H1 (cell line): ENCODE measurements at regions not wholly inside any gene's neighbourhood (a gene's known extent, or its start where the extent isn't known, plus 50 kb on each side); places are given as distances from the start of the nearest gene placed in this dataset.

Experiments
- CTCF ChIA-PET: fragments of 300-600 bp; sonication (Branson Sonifier 250); formaldehyde crosslinking; loops from one replicate; lab custom pipeline; 2021; ENCODE audit not compliant: partially characterized antibody; lab: Charles Lee
- POLR2A ChIA-PET: fragments of 300-600 bp; sonication (Branson Sonifier 250); formaldehyde crosslinking; loops from one replicate; lab custom pipeline; 2021; ENCODE audit warnings: inconsistent platforms; ENCODE audit not compliant: partially characterized antibody; lab: Charles Lee
- DNase-seq, 2 experiments: peaks; one replicate each; pipeline versions ENCODE4 v3.0.0 to v3.0.0-alpha.2; 2010 to 2022; ENCODE audit warnings: low spot score in 2 of 2, low read depth in 1 of 2, mixed read lengths in 1 of 2
- FAIRE-seq: peaks from 2 replicates; lab custom pipeline; 2011; peaks lifted over from hg19 to GRCh38; lab: Jason Lieb, UNC
- H2AFZ ChIP-seq: 2 replicates; pipeline ENCODE4 v1.8.1; 2012; ENCODE audit warnings: low read length, inconsistent platforms
- H2AK5ac ChIP-seq: 2 replicates; pipeline ENCODE4 v1.6.1; 2013; ENCODE audit warnings: low read depth, low read length
- H2BK120ac ChIP-seq: replicated peaks from 2 replicates; pipeline ENCODE3; 2013; ENCODE audit warnings: low read depth, low read length, inconsistent platforms
- H2BK12ac ChIP-seq: 2 replicates; pipeline ENCODE4 v1.6.1; 2013; ENCODE audit warnings: low read depth, low read length
- H2BK15ac ChIP-seq: 2 replicates; pipeline ENCODE4 v1.6.1; 2013; ENCODE audit warnings: low read length
- H2BK20ac ChIP-seq: 2 replicates; pipeline ENCODE4 v1.6.1; 2013; ENCODE audit warnings: low read length
- H2BK5ac ChIP-seq: 2 replicates; pipeline ENCODE4 v1.6.1; 2013; ENCODE audit warnings: low read depth, low read length
- H3K14ac ChIP-seq: 2 replicates; pipeline ENCODE4 v1.6.1; 2013; ENCODE audit warnings: inconsistent platforms; ENCODE audit not compliant: insufficient read length
- H3K18ac ChIP-seq: 2 replicates; pipeline ENCODE4 v1.6.1; 2013; ENCODE audit warnings: low read length; ENCODE audit errors: extremely low read depth
- H3K23ac ChIP-seq: 2 replicates; pipeline ENCODE4 v1.6.1; 2013; ENCODE audit warnings: inconsistent platforms; ENCODE audit not compliant: insufficient read length
- H3K23me2 ChIP-seq: 2 replicates; pipeline ENCODE4 v1.6.1; 2013; ENCODE audit warnings: low read depth, low read length
- H3K27ac ChIP-seq: 2 replicates; pipeline ENCODE4 v1.6.1; 2011; ENCODE audit warnings: low read depth, low read length, inconsistent platforms
- H3K27me3 ChIP-seq, 4 experiments: replicated peaks in 1 of 4; 1 replicate in 1 of 4; 2 replicates in 3 of 4; pipeline versions ENCODE4 v1.6.1 to v1.8.1; 2011 to 2013; ENCODE audit warnings: low read length in 3 of 4, mild to moderate bottlenecking in 3 of 4, inconsistent platforms in 2 of 4, mixed read lengths in 2 of 4, moderate library complexity in 1 of 4; ENCODE audit not compliant: control insufficient read depth in 3 of 4, insufficient read depth in 3 of 4; ENCODE audit errors: extremely low read depth in 1 of 4
- H3K36me3 ChIP-seq, 4 experiments: 2 replicates each; pipeline versions ENCODE4 v1.6.1 to v1.8.1; 2011 to 2013; ENCODE audit warnings: mild to moderate bottlenecking in 4 of 4, low read length in 3 of 4, moderate library complexity in 2 of 4, control low read depth in 1 of 4, inconsistent platforms in 1 of 4; ENCODE audit not compliant: insufficient read depth in 4 of 4, control insufficient read depth in 2 of 4
- H3K4ac ChIP-seq: replicated peaks from 2 replicates; pipeline ENCODE3; 2013; ENCODE audit warnings: low read length, low read depth, mixed read lengths, inconsistent platforms; ENCODE audit not compliant: insufficient read length
- H3K4me1 ChIP-seq, 4 experiments: replicated peaks in 1 of 4; 1 replicate in 1 of 4; 2 replicates in 3 of 4; pipeline versions ENCODE4 v1.6.1 to v1.8.1; 2011 to 2013; ENCODE audit warnings: low read length in 3 of 4, inconsistent platforms in 2 of 4, mixed read lengths in 1 of 4; ENCODE audit not compliant: insufficient read depth in 4 of 4, control insufficient read depth in 3 of 4
- H3K4me2 ChIP-seq, 2 experiments: 2 replicates each; pipeline versions ENCODE4 v1.6.1 to v1.8.1; 2011 to 2013; ENCODE audit warnings: low read depth in 2 of 2, low read length in 2 of 2, control low read depth in 1 of 2, inconsistent platforms in 1 of 2, mild to moderate bottlenecking in 1 of 2; ENCODE audit not compliant: insufficient read depth in 1 of 2
- H3K4me3 ChIP-seq, 4 experiments: fragments of 200-600, 300-600 bp in 1 of 4; sonication (generic), shearing (Covaris generic), sonication (Bioruptor Twin) in 1 of 4; 2 replicates each; pipeline versions ENCODE4 v1.5.1 to v1.8.1; 2011 to 2016; ENCODE audit warnings: low read length in 4 of 4, low read depth in 3 of 4, control low read depth in 2 of 4, inconsistent platforms in 2 of 4, mild to moderate bottlenecking in 2 of 4, mixed read lengths in 1 of 4, moderate library complexity in 1 of 4; ENCODE audit not compliant: insufficient read depth in 2 of 4; ENCODE audit errors: extremely low read depth in 1 of 4
- H3K56ac ChIP-seq: replicated peaks from 2 replicates; pipeline ENCODE3; 2013; ENCODE audit warnings: low read depth, mild to moderate bottlenecking, mixed read lengths, low read length, inconsistent platforms; ENCODE audit not compliant: insufficient read length
- H3K79me1 ChIP-seq: 2 replicates; pipeline ENCODE4 v1.6.1; 2013; ENCODE audit warnings: low read depth, low read length, control low read depth
- H3K79me2 ChIP-seq, 2 experiments: 2 replicates each; pipeline versions ENCODE4 v1.6.1 to v1.8.1; 2012 to 2013; ENCODE audit warnings: low read length in 2 of 2, mild to moderate bottlenecking in 2 of 2, inconsistent platforms in 1 of 2; ENCODE audit not compliant: insufficient read depth in 2 of 2, control insufficient read depth in 1 of 2
- H3K9ac ChIP-seq, 4 experiments: replicated peaks in 1 of 4; 1 replicate in 1 of 4; 2 replicates in 3 of 4; pipeline versions ENCODE4 v1.6.1 to v1.8.1; 2011 to 2013; ENCODE audit warnings: low read depth in 3 of 4, low read length in 3 of 4, control low read depth in 2 of 4, mild to moderate bottlenecking in 2 of 4, moderate library complexity in 2 of 4, inconsistent platforms in 1 of 4; ENCODE audit errors: extremely low read depth in 1 of 4
- H3K9me3 ChIP-seq, 2 experiments: 2 replicates each; pipeline versions ENCODE4 v1.6.1 to v1.8.1; 2012 to 2013; ENCODE audit warnings: mild to moderate bottlenecking in 2 of 2, moderate library complexity in 2 of 2, control low read depth in 1 of 2, inconsistent platforms in 1 of 2, low read depth in 1 of 2, low read length in 1 of 2, mixed read lengths in 1 of 2; ENCODE audit not compliant: insufficient read depth in 2 of 2
- H4K20me1 ChIP-seq, 2 experiments: replicated peaks in 1 of 2; 2 replicates each; pipeline versions ENCODE3 to v1.8.1; 2011 to 2013; ENCODE audit warnings: inconsistent platforms in 2 of 2, low read length in 2 of 2, mild to moderate bottlenecking in 1 of 2; ENCODE audit not compliant: insufficient read depth in 2 of 2, control insufficient read depth in 1 of 2
- H4K5ac ChIP-seq: 2 replicates; pipeline ENCODE4 v1.6.1; 2013; ENCODE audit warnings: low read length, low read depth, mixed read lengths, inconsistent platforms; ENCODE audit not compliant: insufficient read length
- H4K8ac ChIP-seq: 2 replicates; pipeline ENCODE4 v1.8.0; 2013; ENCODE audit warnings: mild to moderate bottlenecking, moderate library complexity, low read length, inconsistent platforms; ENCODE audit not compliant: insufficient read depth; ENCODE audit errors: extremely low read depth
- H4K91ac ChIP-seq: replicated peaks from 2 replicates; pipeline ENCODE3; 2013; ENCODE audit warnings: low read length, mixed read lengths, inconsistent platforms; ENCODE audit not compliant: insufficient read length
- BCL11A ChIP-seq, 2 experiments: IDR thresholded peaks; one replicate each; pipeline ENCODE4 v1.6.1; 2011; ENCODE audit warnings: low read depth in 2 of 2, low read length in 2 of 2, mild to moderate bottlenecking in 2 of 2
- CBX5 ChIP-seq: fragments of 300-800, 300-1000 bp; sonication (generic); IDR thresholded peaks from 2 replicates; pipeline ENCODE4 v1.7.1; 2016; ENCODE audit warnings: antibody characterized with exemption, low read length, low read depth
- EGR1 ChIP-seq: IDR thresholded peaks from 2 replicates; pipeline ENCODE4 v1.6.1; 2011; ENCODE audit warnings: low read depth, low read length, borderline replicate concordance
- FOSL1 ChIP-seq: IDR thresholded peaks from 2 replicates; pipeline ENCODE4 v1.6.1; 2011; ENCODE audit warnings: mild to moderate bottlenecking, low read depth, low read length, moderate library complexity; ENCODE audit not compliant: insufficient read depth
- HDAC2 ChIP-seq, 2 experiments: fragments of 300-600 bp in 1 of 2; sonication (generic) in 1 of 2; IDR thresholded peaks; 2 replicates each; pipeline ENCODE4 v1.6.1; 2011 to 2012; ENCODE audit warnings: low read depth in 2 of 2, low read length in 2 of 2, mild to moderate bottlenecking in 2 of 2, moderate library complexity in 2 of 2, borderline replicate concordance in 1 of 2, inconsistent platforms in 1 of 2
- HDAC6 ChIP-seq: IDR thresholded peaks from one replicate; pipeline ENCODE4 v1.7.1; 2012; ENCODE audit warnings: low read depth, mild to moderate bottlenecking, inconsistent platforms, low read length, moderate library complexity
- SIRT6 ChIP-seq: IDR thresholded peaks from one replicate; pipeline ENCODE4 v1.7.1; 2012; ENCODE audit warnings: low read length, inconsistent platforms
- ZNF274 ChIP-seq: IDR thresholded peaks from 2 replicates; pipeline ENCODE4 v1.7.0; 2012; ENCODE audit warnings: low read length, borderline replicate concordance; ENCODE audit errors: extremely low read depth
- WGBS, 2 experiments: shearing (Covaris generic) in 1 of 2; methylation state at CpG; one replicate each; pipeline versions ENCODE4 v1.1.6 to v1.1.7; 2013 to 2015; ENCODE audit warnings: low lambda C conversion rate in 2 of 2, mixed read lengths in 2 of 2, inconsistent platforms in 1 of 2, low coverage in 1 of 2, missing lambda C conversion rate in 1 of 2; ENCODE audit not compliant: insufficient replicate concordance in 2 of 2, insufficient coverage in 1 of 2, insufficient read length in 1 of 2; ENCODE audit errors: extremely low coverage in 1 of 2, missing lambda C conversion rate in 1 of 2; 5-methylcytosine and 5-hydroxymethylcytosine counted together
- TF ChIP-seq, protein P1 (sequence below): IDR thresholded peaks from 2 replicates; pipeline ENCODE4 v1.6.1; 2012; ENCODE audit warnings: inconsistent platforms

- POLR2A ChIA-PET: no interaction called here
- H2BK20ac ChIP-seq: no peak overlapping the region
- peaks cover 7% of the 10 kb centered on the region in 2 experiments; a peak in 3 of 4 replicates for H3K9me3 ChIP-seq
- TF ChIP-seq HDAC2 (IDR thresholded peaks at IDR 0.05; ENCODE audit: borderline replicate concordance in 1 of 2, low read depth in 2 of 2, low read length in 2 of 2) (no peak), HDAC6 (no peak), ZNF274 (no peak), FOSL1 (no peak), BCL11A (IDR thresholded peaks at IDR 0.05; ENCODE audit: low read depth in 2 of 2, low read length in 2 of 2) (no peak), EGR1 (no peak), SIRT6 (no peak), CBX5 (no peak)
- TF ChIP-seq, protein P1, sequence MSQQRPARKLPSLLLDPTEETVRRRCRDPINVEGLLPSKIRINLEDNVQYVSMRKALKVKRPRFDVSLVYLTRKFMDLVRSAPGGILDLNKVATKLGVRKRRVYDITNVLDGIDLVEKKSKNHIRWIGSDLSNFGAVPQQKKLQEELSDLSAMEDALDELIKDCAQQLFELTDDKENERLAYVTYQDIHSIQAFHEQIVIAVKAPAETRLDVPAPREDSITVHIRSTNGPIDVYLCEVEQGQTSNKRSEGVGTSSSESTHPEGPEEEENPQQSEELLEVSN: no peak
- H2BK5ac ChIP-seq: no peak overlapping the region
- no peaks in the 10 kb centered on the region for H3K79me1 ChIP-seq
- H3K14ac ChIP-seq: no peak overlapping the region
- no peak overlapping the region for H2AFZ ChIP-seq
- no peak for DNase-seq
- H3K4me2 ChIP-seq: no peak overlapping the region
- H3K9ac ChIP-seq: no peak overlapping the region
- no peak overlapping the region for H4K8ac ChIP-seq
- no peak overlapping the region for H3K4me3 ChIP-seq
- no peak overlapping the region for H3K23ac ChIP-seq
- H3K27ac ChIP-seq: no peak overlapping the region
- no peaks in the 10 kb centered on the region for H3K79me2 ChIP-seq
- no peak overlapping the region for H3K4ac ChIP-seq
- no peaks in the 10 kb centered on the region for H3K36me3 ChIP-seq
- H2BK12ac ChIP-seq: no peak overlapping the region
- no peak overlapping the region for H2BK15ac ChIP-seq
- H2AK5ac ChIP-seq: no peak overlapping the region
- no peak for FAIRE-seq
- CTCF ChIA-PET: interaction anchor here (1.1 to 1.9 kb wide), 6 partner anchors 10 to 208 kb away, joined by 3 to 5 read pairs (median 4); no protein-coding TSS in a partner anchor
- 88% methylated on average over 4 of the region's 4 CpGs; no CpG with 5 or more reads in 1 of the 2 experiments for WGBS, 2 experiments
- no peaks in the 10 kb centered on the region for H4K20me1 ChIP-seq
- 0 out of 7 replicates have a peak, but pooled peaks cover 0 to 2% (median 0%) of the 10 kb centered on the region in 4 experiments for H3K27me3 ChIP-seq
- H2BK120ac ChIP-seq: no peak overlapping the region
- H3K56ac ChIP-seq: no peak overlapping the region
- no peaks in the 10 kb centered on the region for H3K23me2 ChIP-seq
- no peak overlapping the region for H4K5ac ChIP-seq
- no peak overlapping the region for H3K18ac ChIP-seq
- H3K4me1 ChIP-seq: no peaks in the 10 kb centered on the region
- no peak overlapping the region for H4K91ac ChIP-seq
Observed at GRCh38 chr10:121236621-121237020, 361.6 kb downstream of the FGFR2 start.
